Cerebellar cortex (tissue), 1 donor: ENCODE measurements at regions not wholly inside any gene's neighbourhood (a gene's known extent, or its start where the extent isn't known, plus 50 kb on each side); places are given as distances from the start of the nearest gene placed in this dataset.
A peak's percentile ranks its signal among the peaks of the same experiment; 100 is the strongest.

ENCODE experiments used
- DNase-seq: peaks from one replicate; pipeline ENCODE4 v3.0.0-alpha.2; 2015; ENCODE audit warnings: low spot score

DNA sequence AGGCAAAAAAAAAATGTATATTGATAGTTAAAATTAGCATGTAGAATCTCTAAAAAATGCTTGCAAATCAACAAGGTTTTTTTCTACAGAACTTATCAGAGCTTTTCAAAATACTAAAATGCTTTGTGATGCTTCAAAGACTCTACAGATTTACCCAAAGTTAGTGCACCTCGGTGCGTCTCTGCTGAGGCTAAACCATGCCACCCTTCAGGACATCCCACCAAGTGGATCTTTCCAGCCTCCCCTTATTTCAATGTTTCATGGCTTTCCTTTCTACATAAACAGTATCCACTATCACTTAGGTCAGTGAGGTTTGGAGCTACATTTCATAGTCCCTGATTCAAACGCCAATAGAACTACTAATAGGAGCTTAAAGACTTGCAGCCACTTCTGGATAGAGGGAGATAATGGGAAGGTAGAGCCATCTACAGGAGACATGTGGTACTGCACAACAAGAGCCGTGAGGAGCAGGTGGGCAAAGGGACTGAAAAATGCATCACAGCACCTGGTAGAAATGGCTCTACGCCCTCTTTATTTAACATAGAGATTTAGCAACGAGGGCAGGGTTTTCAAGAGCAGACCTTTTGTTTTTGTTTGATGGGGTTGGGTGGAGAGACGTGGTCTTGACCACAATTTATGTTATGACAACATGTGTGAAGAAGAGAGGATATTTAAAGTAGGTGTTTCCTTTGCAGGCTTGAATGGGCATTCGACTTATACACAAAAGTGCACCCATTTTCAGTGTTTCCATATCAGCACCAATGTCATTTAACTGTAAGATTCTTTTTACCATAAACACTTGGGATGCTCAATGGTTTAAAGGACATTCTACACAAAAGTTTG, 56.1 kb upstream of the SLC35G4 start:
- DNase-seq: peak; percentile 42

GRCh38 chr18:11548916-11549551, 60.4 kb upstream of the SLC35G4 start:
- DNase-seq: no peak

DNA sequence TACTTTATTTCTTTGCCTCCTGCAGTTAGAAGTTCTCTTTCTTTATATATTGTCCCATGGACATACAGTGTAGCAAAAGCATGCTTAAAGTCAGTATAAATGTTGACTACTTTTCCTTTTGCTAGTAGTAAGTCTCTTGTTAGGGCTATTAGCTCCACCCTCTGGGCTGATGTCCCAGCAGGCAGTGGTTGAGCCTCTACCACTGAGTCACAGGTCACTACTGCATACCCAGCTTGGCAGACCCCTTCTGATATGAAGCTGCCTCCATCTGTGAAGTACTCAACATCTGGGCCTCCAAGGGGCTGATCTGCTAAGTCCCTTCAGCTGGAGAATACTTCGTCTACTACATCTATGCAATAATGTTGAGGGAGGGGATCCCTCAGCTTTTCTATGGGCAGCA, 61.0 kb upstream of the SLC35G4 start:
- DNase-seq: no peak

GRCh38 chr18:11544060-11544633, 65.2 kb upstream of the SLC35G4 start:
- DNase-seq: no peak

GRCh38 chr18:11541179-11541578, 68.2 kb upstream of the SLC35G4 start:
- DNase-seq: no peak

GRCh38 chr18:11533942-11534496, 75.4 kb upstream of the SLC35G4 start:
- DNase-seq: no peak

DNA sequence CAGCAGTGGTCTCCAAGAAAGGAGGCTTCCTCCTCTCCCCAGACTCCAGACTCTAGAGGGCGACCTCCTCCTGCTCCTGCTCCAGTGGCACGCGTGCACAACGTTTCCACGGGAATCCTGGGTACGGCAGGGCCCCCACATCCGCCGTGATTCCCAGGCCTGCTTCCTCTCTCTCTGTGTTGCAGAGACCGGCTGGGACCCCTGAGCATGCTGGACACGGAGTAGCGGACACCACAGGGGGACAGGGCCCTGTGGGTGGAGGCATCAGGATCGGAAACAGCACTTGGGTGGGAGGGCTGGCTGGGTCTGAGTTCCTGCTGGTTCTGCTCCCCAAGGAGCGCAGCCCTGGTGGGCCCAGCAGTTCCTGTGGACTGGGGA, 75.9 kb upstream of the SLC35G4 start:
- DNase-seq: no peak

GRCh38 chr18:11532758-11533512, 76.5 kb upstream of the SLC35G4 start:
- no peak for DNase-seq

GRCh38 chr18:11529081-11529480, 80.3 kb upstream of the SLC35G4 start:
- DNase-seq: no peak

GRCh38 chr18:11526675-11527074, 82.7 kb upstream of the SLC35G4 start:
- no peak for DNase-seq

DNA sequence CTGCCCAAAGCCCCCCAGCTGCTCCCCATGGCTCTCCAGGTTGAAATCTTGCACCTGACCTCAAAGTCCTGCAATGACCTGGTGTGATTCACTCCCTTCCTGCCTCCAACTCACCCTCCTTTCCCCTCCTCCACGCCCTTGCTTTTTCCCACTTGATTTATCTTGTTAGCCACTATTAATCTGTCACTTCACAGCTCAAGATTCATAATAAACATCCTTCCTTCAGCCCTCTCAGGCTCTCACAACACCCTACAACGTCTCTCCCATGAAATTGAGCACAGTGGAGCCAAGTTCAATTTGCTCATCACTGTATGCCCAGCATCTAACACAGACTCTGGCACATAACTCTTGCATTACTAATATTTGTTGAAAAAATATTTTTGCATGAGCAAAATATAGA, 85.6 kb upstream of the SLC35G4 start:
- DNase-seq: no peak

- DNase-seq: no peak
These were observed 86.4 kb upstream of the SLC35G4 start for GRCh38 chr18:11522992-11523391.

DNA sequence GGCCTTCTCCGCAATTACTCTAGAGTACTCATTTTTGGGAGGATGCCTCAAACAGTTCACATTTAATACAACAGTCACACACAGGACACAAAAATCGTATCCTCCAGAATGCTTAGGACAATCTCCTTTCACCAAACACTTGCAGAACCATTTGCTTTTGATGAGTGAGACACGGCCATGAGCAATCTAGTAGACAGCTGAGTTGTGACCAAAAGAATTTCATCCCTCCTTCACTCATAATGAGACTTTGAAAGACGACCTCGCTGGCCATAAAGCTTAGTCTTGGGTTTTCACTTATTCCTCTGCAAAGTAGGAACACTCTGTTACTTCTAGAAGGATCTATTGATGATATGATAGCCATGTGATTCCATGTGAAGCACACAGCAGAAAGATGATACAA, 87.5 kb upstream of the SLC35G4 start:
- DNase-seq: no peak

DNA sequence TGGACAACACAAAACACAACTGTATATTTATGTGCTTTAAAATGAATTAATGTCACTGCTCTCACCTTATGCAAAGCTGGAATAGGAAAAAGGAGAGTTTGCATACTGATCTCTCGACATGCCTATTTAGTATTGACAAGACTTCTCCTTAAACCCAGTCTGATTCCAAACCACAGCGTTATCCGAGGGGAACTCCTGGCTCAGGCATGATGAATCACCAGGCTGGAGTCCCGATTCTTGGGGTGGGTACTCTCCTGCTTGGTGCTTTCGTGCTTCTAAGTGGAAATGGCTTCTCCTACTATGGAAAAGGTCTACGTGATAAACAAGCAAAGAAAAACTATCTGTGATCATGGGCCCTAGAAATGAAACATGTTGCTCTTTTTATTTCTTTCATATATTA, 88.9 kb upstream of the SLC35G4 start:
- DNase-seq: no peak

GRCh38 chr18:11518788-11519685, 90.4 kb upstream of the SLC35G4 start:
- no peak for DNase-seq

- DNase-seq: no peak
These were observed 91.7 kb upstream of the SLC35G4 start for GRCh38 chr18:11517704-11518103.

DNA sequence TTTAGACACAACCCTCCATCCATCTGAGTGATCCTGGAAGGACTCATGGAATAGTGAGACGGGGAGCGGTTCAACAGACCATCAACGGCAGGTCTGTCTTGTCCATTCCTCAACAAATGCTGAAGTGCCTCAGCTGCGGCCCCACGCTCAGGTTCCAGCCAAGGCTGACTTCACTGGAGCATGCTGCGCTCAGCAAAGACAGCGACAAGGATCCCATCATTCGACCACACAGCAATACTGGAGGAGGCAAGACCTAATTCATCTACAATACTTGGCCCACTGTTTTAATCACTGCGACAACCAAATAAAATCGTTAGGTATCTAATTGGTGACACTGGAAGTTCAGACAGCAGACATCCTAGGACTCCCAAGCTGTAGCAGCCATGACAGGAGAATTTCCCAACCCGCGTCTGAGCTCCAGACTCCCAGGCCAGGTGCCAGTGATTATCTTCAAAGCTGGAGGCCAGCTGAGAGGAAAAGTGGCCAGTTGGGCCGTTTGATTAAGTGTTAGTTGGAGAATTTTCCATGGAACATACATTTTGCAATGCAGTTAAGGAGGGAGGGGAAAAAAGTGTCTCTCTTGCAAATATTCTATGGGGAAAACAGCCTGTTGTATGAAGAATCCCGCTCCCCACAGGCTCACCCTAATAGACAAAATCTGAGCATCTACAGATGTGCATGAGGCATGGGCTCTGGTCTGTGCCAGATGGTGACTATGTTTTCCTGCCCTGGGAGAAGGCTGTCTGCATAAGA, 92.5 kb upstream of the SLC35G4 start:
- no peak for DNase-seq

DNA sequence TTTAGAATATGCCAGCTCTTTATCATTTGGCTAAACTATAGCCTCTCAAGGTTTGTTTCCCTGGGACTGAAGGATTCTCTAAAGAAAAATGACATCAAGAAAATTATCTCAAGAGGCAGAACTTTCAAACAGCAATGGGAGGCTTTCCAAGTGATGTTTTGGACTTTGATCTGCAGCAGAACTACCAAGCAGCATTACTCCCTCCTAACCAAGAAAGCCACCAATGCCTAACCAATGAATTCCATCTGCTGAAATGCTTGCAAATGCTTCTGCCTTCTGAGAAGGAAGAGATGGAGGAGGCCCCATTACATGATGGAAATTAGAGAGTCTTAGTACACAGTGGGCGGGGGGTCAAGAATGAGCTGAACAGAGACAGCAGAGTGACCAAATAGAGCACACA, 95.1 kb upstream of the SLC35G4 start:
- DNase-seq: no peak

DNA sequence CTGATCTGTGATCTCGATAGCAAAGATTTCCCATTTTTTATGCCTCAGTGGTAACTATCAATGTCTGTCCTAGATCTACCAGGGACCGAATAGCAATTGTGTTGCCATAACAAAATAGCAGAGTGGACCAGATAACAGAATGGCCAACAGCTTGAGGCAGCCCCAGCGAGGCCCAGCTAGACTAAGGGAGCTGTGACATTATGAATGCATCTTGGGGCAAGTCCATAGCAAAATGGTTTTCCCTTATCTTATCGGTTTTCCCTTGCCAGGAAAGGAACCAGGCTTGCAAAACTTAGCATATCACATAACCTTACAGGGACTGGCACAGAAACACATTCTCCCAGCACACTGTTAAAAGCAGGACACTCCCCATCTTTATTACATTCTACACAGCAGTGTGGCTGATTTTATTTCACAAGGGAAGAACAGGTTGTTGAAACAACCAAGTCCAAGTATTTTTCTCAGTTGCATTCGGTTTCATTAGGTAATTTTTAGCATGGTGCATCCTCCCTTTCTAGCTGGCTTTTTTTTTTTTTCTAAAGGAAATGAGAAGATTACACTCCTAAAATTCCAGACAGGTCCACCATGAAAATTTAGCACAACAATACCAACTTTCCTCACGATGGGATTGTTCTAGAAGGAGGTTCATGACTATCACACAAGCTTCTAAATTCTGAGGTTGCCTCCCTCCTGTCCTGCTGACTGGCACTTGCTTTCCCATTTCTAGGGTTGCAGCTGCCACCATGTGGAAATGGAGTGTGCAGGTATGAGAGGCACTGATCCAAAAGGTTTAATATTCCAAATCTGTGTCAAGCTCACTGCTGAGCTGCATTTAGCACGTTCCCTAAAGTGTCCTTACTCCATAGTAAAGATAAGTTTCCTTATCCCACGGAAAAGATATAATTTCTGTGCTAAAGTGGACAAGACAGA, 97.0 kb upstream of the SLC35G4 start:
- peak; percentile 2 for DNase-seq
